Mesothelial cell of epicardium (in vitro differentiated cells): ENCODE measurements at regions not wholly inside any gene's neighbourhood (a gene's known extent, or its start where the extent isn't known, plus 50 kb on each side); places are given as distances from the start of the nearest gene placed in this dataset.

Experiments used
- DNase-seq, 2 experiments: peaks; one replicate each; pipeline ENCODE4 v3.0.0; 2021; ENCODE audit warnings: low spot score in 2 of 2; ENCODE audit not compliant: unreplicated experiment in 2 of 2
- H3K27ac Mint-ChIP-seq: 2 replicates; pipeline ENCODE4 v1.8.0; 2021; ENCODE audit warnings: mixed read lengths
- H3K27me3 Mint-ChIP-seq: 2 replicates; pipeline ENCODE4 v1.8.0; 2021; ENCODE audit warnings: low read depth, mixed read lengths
- H3K36me3 Mint-ChIP-seq: 2 replicates; pipeline ENCODE4 v1.8.0; 2021; ENCODE audit warnings: mixed read lengths
- H3K4me1 Mint-ChIP-seq: 2 replicates; pipeline ENCODE4 v1.8.0; 2021; ENCODE audit warnings: mixed read lengths
- H3K4me3 Mint-ChIP-seq: 2 replicates; pipeline ENCODE4 v1.8.0; 2021; ENCODE audit warnings: mild to moderate bottlenecking, moderate library complexity, mixed read lengths
- H3K9me3 Mint-ChIP-seq: 2 replicates; pipeline ENCODE4 v1.8.0; 2021; ENCODE audit warnings: mixed read lengths
- CTCF ChIP-seq: fragments of 200-600 bp; sonication (generic); IDR thresholded peaks from one replicate; pipeline ENCODE4 v1.5.0; 2021; ENCODE audit warnings: antibody characterized with exemption; ENCODE audit not compliant: unreplicated experiment

GRCh38 chr18:61209801-61210200 is 123.4 kb upstream of the CDH20 start:
- TF ChIP-seq CTCF: no peak
- Mint-ChIP-seq H3K27me3 (no peaks in the 10 kb centered on the region), H3K27ac (no peak overlapping the region), H3K4me1 (no peaks in the 10 kb centered on the region), H3K36me3 (no peaks in the 10 kb centered on the region), H3K4me3 (no peak overlapping the region), H3K9me3 (peaks cover 5% of the 10 kb centered on the region)
- DNase-seq: no peak

- no peak overlapping the region for H3K27ac Mint-ChIP-seq
- TF ChIP-seq CTCF: no peak
- DNase-seq: no peak
- peaks cover 5% of the 10 kb centered on the region for H3K9me3 Mint-ChIP-seq
- no peaks in the 10 kb centered on the region for H3K27me3 Mint-ChIP-seq
- no peaks in the 10 kb centered on the region for H3K4me1 Mint-ChIP-seq
- H3K36me3 Mint-ChIP-seq: no peaks in the 10 kb centered on the region
- H3K4me3 Mint-ChIP-seq: no peak overlapping the region
These were observed 117.2 kb upstream of the CDH20 start for GRCh38 chr18:61216051-61216450.

- no peak for TF ChIP-seq CTCF
- H3K27ac Mint-ChIP-seq: no peak overlapping the region
- H3K4me1 Mint-ChIP-seq: peaks cover 6% of the 10 kb centered on the region
- H3K36me3 Mint-ChIP-seq: no peaks in the 10 kb centered on the region
- H3K27me3 Mint-ChIP-seq: no peaks in the 10 kb centered on the region
- no peak overlapping the region for H3K4me3 Mint-ChIP-seq
- no peak for DNase-seq
- H3K9me3 Mint-ChIP-seq: peaks cover 6% of the 10 kb centered on the region
These were observed 111.0 kb upstream of the CDH20 start for GRCh38 chr18:61222206-61222605.

GRCh38 chr18:61225336-61225735 is 107.9 kb upstream of the CDH20 start:
- no peak for DNase-seq
- Mint-ChIP-seq H3K4me3 (no peak overlapping the region), H3K9me3 (peaks cover 6% of the 10 kb centered on the region), H3K36me3 (no peaks in the 10 kb centered on the region), H3K27ac (no peak overlapping the region), H3K27me3 (no peaks in the 10 kb centered on the region), H3K4me1 (peaks cover 6% of the 10 kb centered on the region)
- no peak for TF ChIP-seq CTCF

GRCh38 chr18:61236356-61237057 is 96.7 kb upstream of the CDH20 start:
- Mint-ChIP-seq H3K4me3 (no peak overlapping the region), H3K27ac (no peak overlapping the region), H3K9me3 (peaks cover 4% of the 10 kb centered on the region), H3K27me3 (no peaks in the 10 kb centered on the region), H3K36me3 (no peaks in the 10 kb centered on the region), H3K4me1 (peaks cover 4% of the 10 kb centered on the region)
- no peak for DNase-seq
- TF ChIP-seq CTCF: no peak

GRCh38 chr18:61237529-61237928 is 95.7 kb upstream of the CDH20 start:
- Mint-ChIP-seq H3K9me3 (peaks cover 4% of the 10 kb centered on the region), H3K4me1 (peaks cover 4% of the 10 kb centered on the region), H3K4me3 (no peak overlapping the region), H3K27me3 (no peaks in the 10 kb centered on the region), H3K27ac (no peak overlapping the region), H3K36me3 (no peaks in the 10 kb centered on the region)
- no peak for DNase-seq
- TF ChIP-seq CTCF: no peak
